Uterus (tissue), 2 donors: ENCODE measurements at regions not wholly inside any gene's neighbourhood (a gene's known extent, or its start where the extent isn't known, plus 50 kb on each side); places are given as distances from the start of the nearest gene placed in this dataset.

Source experiments
- CTCF ChIP-seq, 4 experiments: fragments of 200-600 bp in 2 of 4; fragments of 450-650 bp in 2 of 4; sonication (generic) in 2 of 4; IDR thresholded peaks; one replicate each; pipeline ENCODE4 v1.5.1; 2016 to 2019; ENCODE audit warnings: antibody characterized with exemption in 4 of 4, mild to moderate bottlenecking in 2 of 4, moderate library complexity in 1 of 4
- POLR2A ChIP-seq, 2 donors: fragments of 450-650 bp; IDR thresholded peaks; one replicate each; pipeline ENCODE4 v1.6.1; 2016; ENCODE audit warnings: antibody characterized with exemption in 2 of 2, mild to moderate bottlenecking in 1 of 2, moderate library complexity in 1 of 2

- no peak for TF ChIP-seq CTCF (IDR thresholded peaks at IDR 0.05)
- no peak for TF ChIP-seq POLR2A (IDR thresholded peaks at IDR 0.05)
Measured at GRCh38 chr6:132128424-132128823, 177.3 kb upstream of the CCN2 start.
